ENCODE measurements at regions not wholly inside any gene's neighbourhood (a gene's known extent, or its start where the extent isn't known, plus 50 kb on each side); places are given as distances from the start of the nearest gene placed in this dataset.
"Not testable (repeated sequence)": the region's sequence is repeated elsewhere in the genome, so short reads cannot be mapped to it uniquely, and the experiment has no call there.

GRCh38 chr13:90232291-90232690 lies 1115.2 kb upstream of the MIR17HG start:
- DNase-seq (ENCODE audit: low read depth, low spot score) = no peak

- no peak for DNase-seq (ENCODE audit: low read depth, low spot score)
Measured at GRCh38 chr13:90233933-90234672, 1113.4 kb upstream of the MIR17HG start.

- DNase-seq (ENCODE audit: low read depth, low spot score) = no peak
Measured at GRCh38 chr13:90237852-90238251, 1109.6 kb upstream of the MIR17HG start.

GRCh38 chr13:90238413-90238812 lies 1109.1 kb upstream of the MIR17HG start:
- no peak for DNase-seq (ENCODE audit: low read depth, low spot score)

- DNase-seq (ENCODE audit: low read depth, low spot score) = no peak
Measured at GRCh38 chr13:90239130-90239529, 1108.4 kb upstream of the MIR17HG start.

- DNase-seq (ENCODE audit: low read depth, low spot score) = no peak
Measured at GRCh38 chr13:90246005-90246404, 1101.5 kb upstream of the MIR17HG start.

GRCh38 chr13:90246687-90247345 lies 1100.7 kb upstream of the MIR17HG start:
- no peak for DNase-seq (ENCODE audit: low read depth, low spot score)

- DNase-seq (ENCODE audit: low read depth, low spot score) = no peak
Measured at GRCh38 chr13:90253806-90254205, 1093.7 kb upstream of the MIR17HG start.

GRCh38 chr13:90254437-90254836 lies 1093.0 kb upstream of the MIR17HG start:
- DNase-seq (ENCODE audit: low read depth, low spot score) = no peak

- no peak for DNase-seq (ENCODE audit: low read depth, low spot score)
Measured at GRCh38 chr13:90256746-90257145, 1090.7 kb upstream of the MIR17HG start.

GRCh38 chr13:90258129-90258528 lies 1089.4 kb upstream of the MIR17HG start:
- DNase-seq (ENCODE audit: low read depth, low spot score) = no peak

GRCh38 chr13:90261343-90261742 lies 1086.1 kb upstream of the MIR17HG start:
- no peak for DNase-seq (ENCODE audit: low read depth, low spot score)

GRCh38 chr13:90270226-90270625 lies 1077.3 kb upstream of the MIR17HG start:
- no peak for DNase-seq (ENCODE audit: low read depth, low spot score)

- DNase-seq (ENCODE audit: low read depth, low spot score) = no peak
Measured at GRCh38 chr13:90272356-90272755, 1075.1 kb upstream of the MIR17HG start.

- no peak for DNase-seq (ENCODE audit: low read depth, low spot score)
Measured at GRCh38 chr13:90276216-90276615, 1071.3 kb upstream of the MIR17HG start.

- DNase-seq (ENCODE audit: low read depth, low spot score) = not testable (repeated sequence)
Measured at GRCh38 chr13:90278231-90278630, 1069.3 kb upstream of the MIR17HG start.

- no peak for DNase-seq (ENCODE audit: low read depth, low spot score)
Measured at GRCh38 chr13:90281709-90282108, 1065.8 kb upstream of the MIR17HG start.

- no peak for DNase-seq (ENCODE audit: low read depth, low spot score)
Measured at GRCh38 chr13:90287521-90287920, 1060.0 kb upstream of the MIR17HG start.

- DNase-seq (ENCODE audit: low read depth, low spot score) = no peak
Measured at GRCh38 chr13:90293793-90294361, 1053.6 kb upstream of the MIR17HG start.

GRCh38 chr13:90299238-90299637 lies 1048.2 kb upstream of the MIR17HG start:
- DNase-seq (ENCODE audit: low read depth, low spot score) = no peak

- DNase-seq (ENCODE audit: low read depth, low spot score) = no peak
Measured at GRCh38 chr13:90300015-90300414, 1047.5 kb upstream of the MIR17HG start.

GRCh38 chr13:90302107-90302506 lies 1045.4 kb upstream of the MIR17HG start:
- no peak for DNase-seq (ENCODE audit: low read depth, low spot score)

GRCh38 chr13:90305796-90306195 lies 1041.7 kb upstream of the MIR17HG start:
- no peak for DNase-seq (ENCODE audit: low read depth, low spot score)

Data from activated naive CD8-positive, alpha-beta T cell treated with anti-CD3 and anti-CD28 coated beads, Interleukin-2, amount 50 U/mL, for 16 hours (primary cell).